MCF 10A (cell line): ENCODE measurements at regions not wholly inside any gene's neighbourhood (a gene's known extent, or its start where the extent isn't known, plus 50 kb on each side); places are given as distances from the start of the nearest gene placed in this dataset.
A peak's percentile ranks its signal among the peaks of the same experiment; 100 is the strongest.

Source experiments
- BruUV-seq: library from RNA; stranded (reverse); fragments of 400-500 nt; replicated peaks from 2 replicates; lab custom pipeline; 2021; lab: Mats Ljungman, UMichigan
- CTCF ChIA-PET: fragments of 300-600 bp; sonication (Branson Sonifier 250); formaldehyde crosslinking; extraction: SDS; loops from one replicate; lab custom pipeline; 2021; ENCODE audit warnings: antibody characterized with exemption, inconsistent platforms; lab: Yijun Ruan, JAX
- POLR2A ChIA-PET: fragments of 300-600, 350-650 bp; sonication (Branson Sonifier 250); formaldehyde crosslinking; extraction: SDS; loops from one replicate; lab custom pipeline; 2020; ENCODE audit warnings: antibody characterized with exemption, inconsistent platforms; lab: Yijun Ruan, JAX
- DNase-seq: peaks from one replicate; pipeline ENCODE4 v3.0.0-alpha.2; 2018; ENCODE audit not compliant: unreplicated experiment
- H3K27ac Mint-ChIP-seq: one replicate; pipeline ENCODE4 v1.8.0; 2022; ENCODE audit warnings: mild to moderate bottlenecking, low read depth, mixed read lengths; ENCODE audit not compliant: unreplicated experiment
- H3K27me3 Mint-ChIP-seq: one replicate; pipeline ENCODE4 v1.8.0; 2022; ENCODE audit warnings: mixed read lengths; ENCODE audit not compliant: insufficient read depth, unreplicated experiment
- H3K36me3 Mint-ChIP-seq: one replicate; pipeline ENCODE4 v1.8.0; 2022; ENCODE audit warnings: mild to moderate bottlenecking, moderate library complexity, mixed read lengths; ENCODE audit not compliant: insufficient read depth, unreplicated experiment
- H3K4me1 Mint-ChIP-seq: one replicate; pipeline ENCODE4 v1.8.0; 2022; ENCODE audit warnings: mixed read lengths; ENCODE audit not compliant: insufficient read depth, unreplicated experiment
- H3K4me3 Mint-ChIP-seq: one replicate; pipeline ENCODE4 v1.8.0; 2022; ENCODE audit warnings: mild to moderate bottlenecking, moderate library complexity, mixed read lengths; ENCODE audit not compliant: unreplicated experiment
- H3K9me3 Mint-ChIP-seq: one replicate; pipeline ENCODE4 v1.8.0; 2022; ENCODE audit warnings: mixed read lengths; ENCODE audit not compliant: unreplicated experiment
- CTCF ChIP-seq: fragments of 200-600 bp; IDR thresholded peaks from one replicate; pipeline ENCODE4 v1.8.0; 2022; ENCODE audit warnings: antibody characterized with exemption, mild to moderate bottlenecking; ENCODE audit not compliant: unreplicated experiment
- intact Hi-C: fragments of 100-400 bp; cut with micrococcal nuclease; formaldehyde crosslinking; loops from 2 replicates; pipeline ENCODE4 v1.14.1; 2022

GRCh38 chr2:43133708-43134570 lies 92.5 kb downstream of the ZFP36L2 start:
- peak overlapping the region; percentile 89 for H3K27ac Mint-ChIP-seq
- intact Hi-C loops, result loop anchor here (5.0 kb wide), 1 partner anchor 33 kb away; no protein-coding TSS in a partner anchor
- no peak overlapping the region for H3K4me3 Mint-ChIP-seq
- no peak for DNase-seq
- H3K4me1 Mint-ChIP-seq, result peaks cover 39% of the 10 kb centered on the region
- TF ChIP-seq CTCF, result no peak
- POLR2A ChIA-PET, result interaction anchor here (0.6 to 14.4 kb wide), 6 partner anchors 24 to 407 kb away, joined by 4 to 240 read pairs (median 8); partner anchors contain the start of gene ZFP36L2
- BruUV-seq, result no TSS peak
- H3K9me3 Mint-ChIP-seq, result no peaks in the 10 kb centered on the region
- no peaks in the 10 kb centered on the region for H3K27me3 Mint-ChIP-seq
- H3K36me3 Mint-ChIP-seq, result no peaks in the 10 kb centered on the region
- CTCF ChIA-PET, result interaction anchor here (1.1 to 2.7 kb wide), 3 partner anchors 24 to 158 kb away, joined by 3 to 15 read pairs (median 4); no protein-coding TSS in a partner anchor

GRCh38 chr2:43133336-43133707 lies 93.1 kb downstream of the ZFP36L2 start:
- ChIA-PET POLR2A (interaction anchor here (0.6 to 14.4 kb wide), 7 partner anchors 25 to 408 kb away, joined by 4 to 240 read pairs (median 7); partner anchors contain the start of gene ZFP36L2), CTCF (interaction anchor here (1.1 to 2.7 kb wide), 3 partner anchors 90 to 158 kb away, joined by 4 to 17 read pairs (median 15); no protein-coding TSS in a partner anchor)
- intact Hi-C loops, result loop anchor here (5.0 kb wide), 1 partner anchor 34 kb away; no protein-coding TSS in a partner anchor
- peak overlapping the region; percentile 89 for H3K27ac Mint-ChIP-seq
- BruUV-seq, result no TSS peak
- no peak for DNase-seq
- H3K4me1 Mint-ChIP-seq, result peaks cover 45% of the 10 kb centered on the region
- no peaks in the 10 kb centered on the region for H3K9me3 Mint-ChIP-seq
- H3K4me3 Mint-ChIP-seq, result no peak overlapping the region
- TF ChIP-seq CTCF, result no peak
- no peaks in the 10 kb centered on the region for H3K27me3 Mint-ChIP-seq
- no peaks in the 10 kb centered on the region for H3K36me3 Mint-ChIP-seq

- no peak overlapping the region for H3K4me3 Mint-ChIP-seq
- peak overlapping the region; percentile 89 for H3K27ac Mint-ChIP-seq
- ChIA-PET CTCF (interaction anchor here (0.8 to 2.7 kb wide), 9 partner anchors 7 to 352 kb away, joined by 3 to 17 read pairs (median 4); no protein-coding TSS in a partner anchor), POLR2A (interaction anchor here (0.6 to 14.4 kb wide), 21 partner anchors 10 to 408 kb away, joined by 3 to 240 read pairs (median 7); partner anchors contain the start of gene ZFP36L2)
- no peaks in the 10 kb centered on the region for H3K27me3 Mint-ChIP-seq
- peaks cover 48% of the 10 kb centered on the region for H3K4me1 Mint-ChIP-seq
- TF ChIP-seq CTCF, result no peak
- H3K9me3 Mint-ChIP-seq, result no peaks in the 10 kb centered on the region
- H3K36me3 Mint-ChIP-seq, result no peaks in the 10 kb centered on the region
- DNase-seq, result no peak
- BruUV-seq, result no TSS peak
- intact Hi-C loops, result loop anchor here (5.0 kb wide), 1 partner anchor 35 kb away; no protein-coding TSS in a partner anchor
These were observed 93.6 kb downstream of the ZFP36L2 start for GRCh38 chr2:43132683-43133301.
